ENCODE measurements at regions not wholly inside any gene's neighbourhood (a gene's known extent, or its start where the extent isn't known, plus 50 kb on each side); places are given as distances from the start of the nearest gene placed in this dataset.

GRCh38 chr2:76307495-76307894, 596.8 kb upstream of the GCFC2 start:
- TF ChIP-seq POLR2AphosphoS5 (IDR thresholded peaks at IDR 0.05; ENCODE audit: low read depth, low read length) (no peak), CTCF (IDR thresholded peaks at IDR 0.05 in 2 of 3, conservative IDR thresholded peaks at IDR 0.05 in 1 of 3; ENCODE audit: borderline replicate concordance in 1 of 3, insufficient read depth in 1 of 3, low read depth in 2 of 3, low read length in 2 of 3) (no peak), ZBTB33 (IDR thresholded peaks at IDR 0.05; ENCODE audit: extremely low read depth, insufficient replicate concordance, low read length) (no peak), EZH2 (IDR thresholded peaks at IDR 0.05) (no peak), SIN3A (IDR thresholded peaks at IDR 0.05; ENCODE audit: low read depth) (no peak), FOSL1 (IDR thresholded peaks at IDR 0.05; ENCODE audit: low read depth) (no peak), MAX (IDR thresholded peaks at IDR 0.05) (no peak), JUND (IDR thresholded peaks at IDR 0.05) (no peak), EZH2phosphoT487 (IDR thresholded peaks at IDR 0.05; ENCODE audit: borderline replicate concordance) (no peak), CEBPB (IDR thresholded peaks at IDR 0.05; ENCODE audit: low read depth) (no peak)
